Prostate gland (tissue), 2 donors: ENCODE measurements at regions not wholly inside any gene's neighbourhood (a gene's known extent, or its start where the extent isn't known, plus 50 kb on each side); places are given as distances from the start of the nearest gene placed in this dataset.

Source experiments
- POLR2A ChIP-seq: fragments of 450-650 bp; IDR thresholded peaks from one replicate; pipeline ENCODE4 v1.6.1; 2016; ENCODE audit warnings: antibody characterized with exemption, mild to moderate bottlenecking
- POLR2AphosphoS5 ChIP-seq: sonication (generic); formaldehyde crosslinking; IDR thresholded peaks from one replicate; pipeline ENCODE4 v1.6.1; 2017; ENCODE audit warnings: antibody characterized with exemption
- TF ChIP-seq, protein P1 (sequence below), 4 experiments: fragments of 200-600 bp in 2 of 4; fragments of 450-650 bp in 2 of 4; sonication (generic) in 2 of 4; IDR thresholded peaks; 1 replicate in 3 of 4; 2 replicates in 1 of 4; pipeline ENCODE4 v1.5.1; 2016 to 2019; ENCODE audit warnings: antibody characterized with exemption in 4 of 4, mild to moderate bottlenecking in 2 of 4, moderate library complexity in 2 of 4

DNA sequence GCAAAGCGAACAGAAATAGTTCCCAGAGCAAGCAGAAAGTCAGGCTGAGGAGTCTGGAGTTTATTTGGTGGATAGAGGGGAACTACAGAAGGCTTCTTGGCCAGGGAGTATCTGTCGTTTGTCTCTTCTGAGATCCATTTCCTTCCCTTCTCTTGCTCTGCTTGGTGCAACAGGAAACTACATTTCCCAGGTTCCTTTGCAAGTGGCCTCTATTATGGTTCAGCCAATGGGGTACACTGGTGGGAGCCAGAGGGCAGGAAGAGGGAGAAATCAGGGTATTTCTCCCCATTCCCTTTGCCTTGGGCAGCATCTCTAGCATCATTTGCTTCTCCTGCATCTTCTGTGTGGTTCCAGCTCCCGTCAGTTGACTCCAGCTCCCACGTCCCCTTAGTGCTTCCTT is 142.1 kb downstream of the BCOR start:
- TF ChIP-seq POLR2AphosphoS5, result no peak
- TF ChIP-seq, protein P1, sequence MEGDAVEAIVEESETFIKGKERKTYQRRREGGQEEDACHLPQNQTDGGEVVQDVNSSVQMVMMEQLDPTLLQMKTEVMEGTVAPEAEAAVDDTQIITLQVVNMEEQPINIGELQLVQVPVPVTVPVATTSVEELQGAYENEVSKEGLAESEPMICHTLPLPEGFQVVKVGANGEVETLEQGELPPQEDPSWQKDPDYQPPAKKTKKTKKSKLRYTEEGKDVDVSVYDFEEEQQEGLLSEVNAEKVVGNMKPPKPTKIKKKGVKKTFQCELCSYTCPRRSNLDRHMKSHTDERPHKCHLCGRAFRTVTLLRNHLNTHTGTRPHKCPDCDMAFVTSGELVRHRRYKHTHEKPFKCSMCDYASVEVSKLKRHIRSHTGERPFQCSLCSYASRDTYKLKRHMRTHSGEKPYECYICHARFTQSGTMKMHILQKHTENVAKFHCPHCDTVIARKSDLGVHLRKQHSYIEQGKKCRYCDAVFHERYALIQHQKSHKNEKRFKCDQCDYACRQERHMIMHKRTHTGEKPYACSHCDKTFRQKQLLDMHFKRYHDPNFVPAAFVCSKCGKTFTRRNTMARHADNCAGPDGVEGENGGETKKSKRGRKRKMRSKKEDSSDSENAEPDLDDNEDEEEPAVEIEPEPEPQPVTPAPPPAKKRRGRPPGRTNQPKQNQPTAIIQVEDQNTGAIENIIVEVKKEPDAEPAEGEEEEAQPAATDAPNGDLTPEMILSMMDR (IDR thresholded peaks at IDR 0.05), result no peak
- TF ChIP-seq POLR2A, result no peak
